CD14-positive monocyte (primary cell): ENCODE measurements at regions not wholly inside any gene's neighbourhood (a gene's known extent, or its start where the extent isn't known, plus 50 kb on each side); places are given as distances from the start of the nearest gene placed in this dataset.

Source experiments
- DNase-seq, 3 donors: peaks; one replicate each; pipeline ENCODE4 v3.0.0-alpha.2; 2011 to 2022
- H2AFZ ChIP-seq: 2 replicates; pipeline ENCODE4 v1.6.0; 2012; ENCODE audit warnings: mild to moderate bottlenecking, low read depth, low read length, inconsistent platforms; ENCODE audit not compliant: insufficient read depth, poor library complexity, severe bottlenecking
- H3K27ac ChIP-seq, 2 donors: 1 replicate in 1 of 2; 2 replicates in 1 of 2; pipeline ENCODE4 v1.5.1; 2012 to 2013; ENCODE audit warnings: low read length in 2 of 2, control low read depth in 1 of 2, inconsistent platforms in 1 of 2, low read depth in 1 of 2, mild to moderate bottlenecking in 1 of 2
- H3K27me3 ChIP-seq, 2 donors: one replicate each; pipeline versions ENCODE4 v1.6.0 to v1.6.1; 2011 to 2013; ENCODE audit warnings: low read length in 2 of 2; ENCODE audit not compliant: control insufficient read depth in 2 of 2, insufficient read depth in 2 of 2
- H3K36me3 ChIP-seq, 2 donors: replicated peaks in 1 of 2; 1 replicate in 1 of 2; 2 replicates in 1 of 2; pipeline versions ENCODE4 v1.5.1 to v1.6.1; 2012 to 2013; ENCODE audit warnings: low read length in 2 of 2, control low read depth in 1 of 2, inconsistent platforms in 1 of 2, mild to moderate bottlenecking in 1 of 2; ENCODE audit not compliant: insufficient read depth in 2 of 2, control insufficient read depth in 1 of 2
- H3K4me1 ChIP-seq, 2 donors: 1 replicate in 1 of 2; 2 replicates in 1 of 2; pipeline versions ENCODE4 v1.5.1 to v1.6.1; 2012 to 2013; ENCODE audit warnings: low read length in 2 of 2, control low read depth in 1 of 2, inconsistent platforms in 1 of 2, mild to moderate bottlenecking in 1 of 2, moderate library complexity in 1 of 2; ENCODE audit not compliant: insufficient read depth in 2 of 2, control insufficient read depth in 1 of 2
- H3K4me2 ChIP-seq: replicated peaks from 2 replicates; pipeline ENCODE3; 2012; ENCODE audit warnings: low read length, moderate library complexity, mild to moderate bottlenecking; ENCODE audit not compliant: poor library complexity, severe bottlenecking; ENCODE audit errors: extremely low read depth
- H3K4me3 ChIP-seq, 3 experiments: fragments of 200-600 bp in 1 of 3; sonication (generic) in 1 of 3; replicated peaks in 1 of 3; 1 replicate in 2 of 3; 2 replicates in 1 of 3; pipeline ENCODE4 v1.5.1; 2011 to 2013; ENCODE audit warnings: low read length in 3 of 3, mild to moderate bottlenecking in 3 of 3, control low read depth in 2 of 3, low read depth in 2 of 3, inconsistent platforms in 1 of 3, moderate library complexity in 1 of 3
- H3K79me2 ChIP-seq: 2 replicates; pipeline ENCODE4 v1.6.0; 2012; ENCODE audit warnings: mild to moderate bottlenecking, control low read depth, inconsistent platforms, low read length, moderate library complexity; ENCODE audit not compliant: insufficient read depth
- H3K9ac ChIP-seq: 2 replicates; pipeline ENCODE4 v1.6.0; 2017; ENCODE audit warnings: low read length, mild to moderate bottlenecking; ENCODE audit not compliant: insufficient read depth, poor library complexity, severe bottlenecking
- H3K9me3 ChIP-seq, 2 donors: replicated peaks in 1 of 2; 1 replicate in 1 of 2; 2 replicates in 1 of 2; pipeline versions ENCODE4 v1.5.1 to v1.6.1; 2012 to 2013; ENCODE audit warnings: low read length in 2 of 2, control low read depth in 1 of 2; ENCODE audit not compliant: control insufficient read depth in 1 of 2, insufficient read depth in 1 of 2
- H4K20me1 ChIP-seq: 2 replicates; pipeline ENCODE4 v1.6.0; 2012; ENCODE audit warnings: mild to moderate bottlenecking, low read length, control low read depth, moderate library complexity; ENCODE audit not compliant: insufficient read depth
- H3K27ac Mint-ChIP-seq, 7 donors: one replicate each; pipeline ENCODE4 v1.8.0; 2020; ENCODE audit warnings: mild to moderate bottlenecking in 7 of 7, mixed read lengths in 7 of 7, moderate library complexity in 6 of 7, inconsistent platforms in 2 of 7
- H3K27me3 Mint-ChIP-seq, 3 donors: one replicate each; pipeline ENCODE4 v1.8.0; 2021 to 2022; ENCODE audit warnings: low read depth in 3 of 3, mild to moderate bottlenecking in 3 of 3, mixed read lengths in 3 of 3, moderate library complexity in 3 of 3, inconsistent platforms in 1 of 3
- H3K36me3 Mint-ChIP-seq, 2 donors: one replicate each; pipeline ENCODE4 v1.8.0; 2020; ENCODE audit warnings: mixed read lengths in 2 of 2, inconsistent platforms in 1 of 2, mild to moderate bottlenecking in 1 of 2
- H3K4me1 Mint-ChIP-seq: one replicate; pipeline ENCODE4 v1.8.0; 2020; ENCODE audit warnings: mild to moderate bottlenecking, mixed read lengths
- H3K4me3 Mint-ChIP-seq, 2 donors: one replicate each; pipeline ENCODE4 v1.8.0; 2020; ENCODE audit warnings: mild to moderate bottlenecking in 2 of 2, mixed read lengths in 2 of 2, moderate library complexity in 1 of 2
- H3K9me3 Mint-ChIP-seq, 7 donors: one replicate each; pipeline ENCODE4 v1.8.0; 2020 to 2022; ENCODE audit warnings: mixed read lengths in 7 of 7, mild to moderate bottlenecking in 6 of 7, moderate library complexity in 6 of 7, inconsistent platforms in 2 of 7
- CTCF ChIP-seq: fragments of 200-600 bp; IDR thresholded peaks from one replicate; pipeline ENCODE4 v1.8.0; 2022; ENCODE audit warnings: antibody characterized with exemption, mild to moderate bottlenecking
- intact Hi-C, 2 donors: fragments of 100-400 bp; cut with micrococcal nuclease; formaldehyde crosslinking; loops; one replicate each; pipeline versions ENCODE4 v1.15.0 to v1.15.1; 2023

- DNase-seq: no peak
- Histone ChIP-seq H4K20me1 (no peaks in the 10 kb centered on the region), H3K36me3 (no peaks in the 10 kb centered on the region), H3K4me1 (no peaks in the 10 kb centered on the region), H3K79me2 (no peaks in the 10 kb centered on the region), H3K9ac (no peak overlapping the region), H3K4me3 (no peak overlapping the region), H3K27ac (no peak overlapping the region), H3K9me3 (no peaks in the 10 kb centered on the region), H2AFZ (no peak overlapping the region), H3K27me3 (no peaks in the 10 kb centered on the region), H3K4me2 (no peak overlapping the region)
- no peaks in the 10 kb centered on the region for H3K27me3 Mint-ChIP-seq
- intact Hi-C loops: no loop called here
- H3K4me1 Mint-ChIP-seq: no peaks in the 10 kb centered on the region
- no peaks in the 10 kb centered on the region for H3K36me3 Mint-ChIP-seq
- H3K4me3 Mint-ChIP-seq: no peak overlapping the region
- TF ChIP-seq CTCF: no peak
- no peak overlapping the region for H3K27ac Mint-ChIP-seq
- no peaks in the 10 kb centered on the region for H3K9me3 Mint-ChIP-seq
Observed at GRCh38 chr9:19969721-19970120, 180.9 kb upstream of the SLC24A2 start.

GRCh38 chr9:19967888-19968459 lies 179.1 kb upstream of the SLC24A2 start:
- H3K9me3 ChIP-seq: no peaks in the 10 kb centered on the region
- H4K20me1 ChIP-seq: no peaks in the 10 kb centered on the region
- H3K27ac Mint-ChIP-seq: no peak overlapping the region
- H2AFZ ChIP-seq: no peak overlapping the region
- H3K4me1 ChIP-seq: no peaks in the 10 kb centered on the region
- no peaks in the 10 kb centered on the region for H3K27me3 ChIP-seq
- no peak for DNase-seq
- H3K27me3 Mint-ChIP-seq: no peaks in the 10 kb centered on the region
- intact Hi-C loops: no loop called here
- no peaks in the 10 kb centered on the region for H3K36me3 Mint-ChIP-seq
- H3K79me2 ChIP-seq: no peaks in the 10 kb centered on the region
- H3K9me3 Mint-ChIP-seq: no peaks in the 10 kb centered on the region
- no peak overlapping the region for H3K4me2 ChIP-seq
- H3K4me1 Mint-ChIP-seq: no peaks in the 10 kb centered on the region
- no peak overlapping the region for H3K4me3 Mint-ChIP-seq
- H3K4me3 ChIP-seq: no peak overlapping the region
- no peak overlapping the region for H3K9ac ChIP-seq
- no peak for TF ChIP-seq CTCF
- no peak overlapping the region for H3K27ac ChIP-seq
- no peaks in the 10 kb centered on the region for H3K36me3 ChIP-seq
